ENCODE measurements at regions not wholly inside any gene's neighbourhood (a gene's known extent, or its start where the extent isn't known, plus 50 kb on each side); places are given as distances from the start of the nearest gene placed in this dataset.

DNA sequence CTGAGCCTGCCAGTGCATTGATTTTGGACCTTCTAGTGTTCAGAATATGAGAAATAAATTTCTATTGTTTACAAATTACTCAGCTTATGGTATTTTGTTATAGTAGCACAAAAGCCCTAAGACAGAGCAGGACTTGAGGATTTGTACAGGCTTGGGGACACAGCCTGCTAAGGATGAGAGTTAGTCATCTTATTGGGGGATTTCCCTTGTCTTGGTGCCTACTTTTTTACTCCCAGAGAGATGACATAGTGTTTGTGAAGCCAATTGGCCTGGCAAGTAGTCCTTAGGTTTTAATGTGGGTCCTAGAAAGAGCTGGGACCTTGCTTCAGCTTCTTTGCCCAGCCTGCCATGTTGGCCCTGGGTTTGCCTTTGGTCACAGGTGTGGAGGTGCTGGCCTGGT, 364.0 kb downstream of the REEP3 start:
- TF ChIP-seq, protein P1, sequence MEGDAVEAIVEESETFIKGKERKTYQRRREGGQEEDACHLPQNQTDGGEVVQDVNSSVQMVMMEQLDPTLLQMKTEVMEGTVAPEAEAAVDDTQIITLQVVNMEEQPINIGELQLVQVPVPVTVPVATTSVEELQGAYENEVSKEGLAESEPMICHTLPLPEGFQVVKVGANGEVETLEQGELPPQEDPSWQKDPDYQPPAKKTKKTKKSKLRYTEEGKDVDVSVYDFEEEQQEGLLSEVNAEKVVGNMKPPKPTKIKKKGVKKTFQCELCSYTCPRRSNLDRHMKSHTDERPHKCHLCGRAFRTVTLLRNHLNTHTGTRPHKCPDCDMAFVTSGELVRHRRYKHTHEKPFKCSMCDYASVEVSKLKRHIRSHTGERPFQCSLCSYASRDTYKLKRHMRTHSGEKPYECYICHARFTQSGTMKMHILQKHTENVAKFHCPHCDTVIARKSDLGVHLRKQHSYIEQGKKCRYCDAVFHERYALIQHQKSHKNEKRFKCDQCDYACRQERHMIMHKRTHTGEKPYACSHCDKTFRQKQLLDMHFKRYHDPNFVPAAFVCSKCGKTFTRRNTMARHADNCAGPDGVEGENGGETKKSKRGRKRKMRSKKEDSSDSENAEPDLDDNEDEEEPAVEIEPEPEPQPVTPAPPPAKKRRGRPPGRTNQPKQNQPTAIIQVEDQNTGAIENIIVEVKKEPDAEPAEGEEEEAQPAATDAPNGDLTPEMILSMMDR (IDR thresholded peaks at IDR 0.05; ENCODE audit: poor library complexity), result no peak
- no peak for TF ChIP-seq EZH2 (IDR thresholded peaks at IDR 0.05; ENCODE audit: borderline replicate concordance)

Data from hepatocyte (in vitro differentiated cells).